ENCODE measurements at regions not wholly inside any gene's neighbourhood (a gene's known extent, or its start where the extent isn't known, plus 50 kb on each side); places are given as distances from the start of the nearest gene placed in this dataset.

DNA sequence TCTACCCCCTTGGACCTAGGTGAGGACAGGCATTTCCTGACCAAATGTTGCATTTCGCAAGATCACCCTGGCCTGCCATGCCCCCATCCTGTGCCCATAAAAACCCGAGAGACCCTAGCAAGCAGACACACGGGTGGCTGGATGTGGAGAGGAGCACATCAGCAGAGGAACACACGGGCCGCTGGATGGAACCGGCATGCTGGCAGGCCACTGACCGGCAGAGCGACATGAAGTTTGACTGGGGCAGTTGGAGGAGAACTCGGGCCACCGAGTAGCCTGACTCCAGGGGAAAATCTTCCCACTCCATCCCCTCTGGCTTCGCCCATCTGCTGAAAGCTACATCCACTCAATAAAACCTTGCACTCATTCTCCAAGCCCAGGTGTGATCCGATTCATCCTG is 329.3 kb downstream of the FGF9 start:
- H3K9me3 ChIP-seq (ENCODE audit: insufficient read depth in 2 of 2, low read depth in 1 of 2, low read length in 1 of 2), result no peaks in the 10 kb centered on the region
- H3K18ac ChIP-seq (ENCODE audit: extremely low read depth, low read length), result no peak overlapping the region
- H3K4me1 ChIP-seq (replicated peaks in 1 of 4; ENCODE audit: control insufficient read depth in 3 of 4, insufficient read depth in 4 of 4, low read length in 3 of 4), result no peaks in the 10 kb centered on the region
- H4K5ac ChIP-seq (ENCODE audit: insufficient read length, low read depth, low read length), result no peak overlapping the region
- WGBS, 2 experiments (ENCODE audit: extremely low coverage in 1 of 2, insufficient coverage in 1 of 2, insufficient read length in 1 of 2, insufficient replicate concordance in 2 of 2, low coverage in 1 of 2, low lambda C conversion rate in 2 of 2, missing lambda C conversion rate in 1 of 2), result 95% methylated on average over 12 of the region's 12 CpGs; no CpG with 5 or more reads in 1 of the 2 experiments
- FAIRE-seq (no peak), DNase-seq (ENCODE audit: low read depth in 1 of 2, low spot score in 2 of 2) (no peak)
- TF ChIP-seq ZNF274 (IDR thresholded peaks at IDR 0.05; ENCODE audit: borderline replicate concordance, extremely low read depth, low read length), result no peak
- TF ChIP-seq SP2 (IDR thresholded peaks at IDR 0.05; ENCODE audit: low read length), result no peak
- TF ChIP-seq CTBP2 (IDR thresholded peaks at IDR 0.05; ENCODE audit: borderline replicate concordance, insufficient read depth, insufficient read length, low read length), result no peak
- no peak overlapping the region for H2BK12ac ChIP-seq (ENCODE audit: low read depth, low read length)
- no peak overlapping the region for H2AK5ac ChIP-seq (ENCODE audit: low read depth, low read length)
- ChIA-PET CTCF (ENCODE audit: partially characterized antibody) (no interaction called here), POLR2A (ENCODE audit: partially characterized antibody) (no interaction called here)
- H4K91ac ChIP-seq (replicated peaks; ENCODE audit: insufficient read length, low read length), result no peak overlapping the region
- no peak overlapping the region for H3K4ac ChIP-seq (replicated peaks; ENCODE audit: insufficient read length, low read depth, low read length)
- H3K23ac ChIP-seq (ENCODE audit: insufficient read length), result no peak overlapping the region
- H2BK20ac ChIP-seq (ENCODE audit: low read length), result no peak overlapping the region
- no peak overlapping the region for H3K9ac ChIP-seq (replicated peaks in 1 of 4; ENCODE audit: extremely low read depth in 1 of 4, low read depth in 3 of 4, low read length in 3 of 4)
- H3K4me3 ChIP-seq (ENCODE audit: extremely low read depth in 1 of 4, insufficient read depth in 2 of 4, low read depth in 3 of 4, low read length in 4 of 4), result no peak overlapping the region
- H3K79me2 ChIP-seq (ENCODE audit: control insufficient read depth in 1 of 2, insufficient read depth in 2 of 2, low read length in 2 of 2), result no peaks in the 10 kb centered on the region
- no peak overlapping the region for H2BK15ac ChIP-seq (ENCODE audit: low read length)
- H4K20me1 ChIP-seq (replicated peaks in 1 of 2; ENCODE audit: control insufficient read depth in 1 of 2, insufficient read depth in 2 of 2, low read length in 2 of 2), result no peaks in the 10 kb centered on the region
- no peak overlapping the region for H3K14ac ChIP-seq (ENCODE audit: insufficient read length)
- no peak overlapping the region for H3K27ac ChIP-seq (ENCODE audit: low read depth, low read length)
- no peaks in the 10 kb centered on the region for H3K27me3 ChIP-seq (replicated peaks in 1 of 4; ENCODE audit: control insufficient read depth in 3 of 4, extremely low read depth in 1 of 4, insufficient read depth in 3 of 4, low read length in 3 of 4)
- no peak overlapping the region for H2AFZ ChIP-seq (ENCODE audit: low read length)
- H3K79me1 ChIP-seq (ENCODE audit: low read depth, low read length), result no peaks in the 10 kb centered on the region
- H3K36me3 ChIP-seq (ENCODE audit: control insufficient read depth in 2 of 4, insufficient read depth in 4 of 4, low read length in 3 of 4), result no peaks in the 10 kb centered on the region
- H2BK5ac ChIP-seq (ENCODE audit: low read depth, low read length), result no peak overlapping the region
- H3K4me2 ChIP-seq (ENCODE audit: insufficient read depth in 1 of 2, low read depth in 2 of 2, low read length in 2 of 2), result no peak overlapping the region
- no peak overlapping the region for H3K56ac ChIP-seq (replicated peaks; ENCODE audit: insufficient read length, low read depth, low read length)
- H3K23me2 ChIP-seq (ENCODE audit: low read depth, low read length), result no peaks in the 10 kb centered on the region
- no peak overlapping the region for H4K8ac ChIP-seq (ENCODE audit: extremely low read depth, insufficient read depth, low read length)
- no peak overlapping the region for H2BK120ac ChIP-seq (replicated peaks; ENCODE audit: low read depth, low read length)
